NT2/D1 (cell line): ENCODE measurements at regions not wholly inside any gene's neighbourhood (a gene's known extent, or its start where the extent isn't known, plus 50 kb on each side); places are given as distances from the start of the nearest gene placed in this dataset.
"Not testable (repeated sequence)": the region's sequence is repeated elsewhere in the genome, so short reads cannot be mapped to it uniquely, and the experiment has no call there.

Experiments used
- DNase-seq: peaks from one replicate; pipeline ENCODE4 v3.0.0-alpha.2; 2011; ENCODE audit warnings: low read depth, low spot score
- H3K27me3 ChIP-seq: 2 replicates; pipeline ENCODE4 v1.6.0; 2011; ENCODE audit warnings: mild to moderate bottlenecking; ENCODE audit not compliant: insufficient read length, insufficient read depth
- H3K36me3 ChIP-seq: 2 replicates; pipeline ENCODE4 v1.6.1; 2011; ENCODE audit warnings: mild to moderate bottlenecking, low read length, mixed read lengths; ENCODE audit not compliant: insufficient read depth, insufficient read length
- H3K4me1 ChIP-seq: 2 replicates; pipeline ENCODE4 v1.5.1; 2011; ENCODE audit not compliant: insufficient read depth, insufficient read length
- H3K4me3 ChIP-seq: 2 replicates; pipeline ENCODE4 v1.5.1; 2011; ENCODE audit warnings: low read depth; ENCODE audit not compliant: insufficient read length
- H3K9ac ChIP-seq: 2 replicates; pipeline ENCODE4 v1.6.0; 2011; ENCODE audit warnings: low read depth; ENCODE audit not compliant: insufficient read length
- H3K9me3 ChIP-seq: 2 replicates; pipeline ENCODE4 v1.5.1; 2011; ENCODE audit warnings: mild to moderate bottlenecking, low read length; ENCODE audit not compliant: insufficient read depth
- SUZ12 ChIP-seq: IDR thresholded peaks from 2 replicates; pipeline ENCODE4 v1.6.1; 2011; ENCODE audit not compliant: insufficient read length, insufficient read depth; ENCODE audit errors: extremely low read depth
- YY1 ChIP-seq: IDR thresholded peaks from 2 replicates; pipeline ENCODE4 v1.6.1; 2011; ENCODE audit not compliant: insufficient read length, insufficient read depth
- ZNF274 ChIP-seq: IDR thresholded peaks from 2 replicates; pipeline ENCODE4 v1.6.1; 2011; ENCODE audit warnings: mild to moderate bottlenecking, low read depth, low read length

DNA sequence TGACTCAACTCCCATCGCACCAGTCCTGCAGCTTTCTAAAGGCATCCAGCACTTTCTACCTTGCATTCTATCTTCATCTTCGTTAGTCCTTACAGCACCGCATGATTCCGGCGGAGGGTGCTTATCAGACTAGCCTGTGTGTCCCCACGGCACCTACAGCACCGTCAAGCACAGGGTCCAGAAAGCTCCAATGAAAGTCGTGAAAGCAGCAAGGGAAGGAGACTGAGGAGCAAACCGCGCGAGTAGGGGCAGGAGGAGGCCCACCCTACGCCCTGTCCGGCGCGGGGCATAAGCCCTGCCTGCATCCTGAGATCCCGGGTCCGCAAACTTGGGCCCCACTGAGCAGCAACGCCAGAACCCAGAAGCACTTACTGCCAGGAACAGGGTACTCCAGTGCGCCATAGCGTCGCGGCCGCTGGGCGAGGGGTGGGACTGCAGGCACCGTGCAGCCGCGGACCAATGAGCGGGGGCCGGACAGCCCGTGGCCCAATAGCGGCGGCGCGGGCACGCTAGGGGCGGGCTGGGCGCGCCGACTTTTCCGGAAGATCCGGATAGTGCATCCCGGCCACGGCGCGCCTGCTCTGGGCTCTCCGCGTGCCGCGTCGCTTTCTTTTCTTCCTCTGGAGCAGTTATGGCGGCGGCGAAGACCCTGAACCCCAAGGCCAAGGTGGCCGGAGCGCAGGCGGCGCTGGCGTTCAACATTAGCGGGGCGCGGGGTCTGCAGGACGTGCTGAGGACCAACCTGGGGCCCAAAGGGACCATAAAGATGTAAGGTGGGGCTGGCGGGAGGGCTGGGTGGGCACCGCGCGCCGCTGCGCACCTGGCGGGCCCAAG, 122.1 kb upstream of the VKORC1L1 start:
- Histone ChIP-seq H3K27me3 (no peaks in the 10 kb centered on the region), H3K9me3 (no peaks in the 10 kb centered on the region), H3K36me3 (peaks cover 38% of the 10 kb centered on the region), H3K4me3 (peak overlapping the region; percentile 100), H3K4me1 (peaks cover 4% of the 10 kb centered on the region), H3K9ac (peak overlapping the region; percentile 100)
- DNase-seq, result peak; percentile 92
- no peak for TF ChIP-seq YY1
- TF ChIP-seq ZNF274, result no peak
- TF ChIP-seq SUZ12, result no peak

DNA sequence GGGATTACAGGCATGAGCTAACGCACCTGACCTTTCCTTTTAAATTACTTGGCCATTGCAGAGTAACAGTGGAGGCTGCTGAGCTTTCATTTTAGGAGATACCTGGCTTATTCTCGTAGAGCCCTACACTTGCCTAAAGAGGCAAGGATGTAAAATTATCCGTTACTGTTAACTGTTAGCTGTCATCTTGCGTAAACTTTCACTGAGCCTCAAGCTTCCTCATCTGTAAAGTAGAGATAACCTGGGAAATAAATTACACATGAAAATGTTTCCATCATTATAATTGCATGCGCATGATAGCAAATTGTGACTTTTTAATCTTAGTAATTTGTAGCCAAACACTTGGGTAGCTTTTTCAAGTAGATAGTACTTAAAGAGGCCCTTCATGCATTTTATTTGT, 118.8 kb upstream of the VKORC1L1 start:
- not testable (repeated sequence) for H3K4me1 ChIP-seq, H3K27me3 ChIP-seq, H3K9me3 ChIP-seq, H3K4me3 ChIP-seq, DNase-seq, H3K9ac ChIP-seq
- peaks cover 45% of the 10 kb centered on the region for H3K36me3 ChIP-seq

DNA sequence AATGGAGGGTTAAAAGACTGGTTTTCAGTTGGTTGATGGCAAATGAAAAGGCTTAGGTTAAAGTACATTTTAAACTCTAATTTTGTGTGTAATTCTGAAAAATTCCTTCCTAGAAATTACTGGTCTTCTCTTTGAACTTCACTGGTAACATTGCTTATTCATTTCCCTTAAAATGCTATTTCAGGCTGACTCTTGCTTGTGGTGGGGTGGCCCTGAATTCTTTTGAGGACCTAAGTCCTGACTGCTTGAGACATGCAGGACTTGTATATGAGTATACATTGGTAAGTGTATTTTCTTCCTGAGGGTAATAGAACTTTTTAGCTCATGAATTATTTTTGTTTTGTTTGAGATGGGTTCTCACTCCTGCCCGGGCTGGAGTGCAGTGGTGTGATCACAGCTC, 113.9 kb upstream of the VKORC1L1 start:
- not testable (repeated sequence) for H3K9ac ChIP-seq, DNase-seq, H3K4me1 ChIP-seq, H3K4me3 ChIP-seq, H3K9me3 ChIP-seq, H3K27me3 ChIP-seq
- H3K36me3 ChIP-seq, result peaks cover 34% of the 10 kb centered on the region

DNA sequence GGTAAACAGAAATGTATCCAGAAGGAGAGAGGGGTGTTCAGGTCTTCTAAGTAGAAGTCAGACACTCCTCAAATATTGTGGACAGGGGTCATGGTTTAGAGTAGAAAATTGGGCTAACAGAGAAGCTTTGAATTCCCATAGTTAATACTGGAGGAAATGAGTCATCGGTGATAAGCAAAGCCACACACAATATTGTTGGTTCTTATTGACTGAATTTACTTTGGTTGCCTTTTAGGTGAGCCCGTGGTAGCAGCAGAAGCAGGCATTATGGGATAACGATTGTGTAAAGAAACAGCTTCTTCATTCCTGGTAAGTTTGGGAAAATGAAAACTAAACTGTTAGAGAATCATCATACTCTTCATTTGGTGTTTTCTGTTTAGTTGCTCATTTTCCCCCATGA, 110.2 kb upstream of the VKORC1L1 start:
- not testable (repeated sequence) for H3K4me3 ChIP-seq, H3K4me1 ChIP-seq, H3K9ac ChIP-seq, H3K27me3 ChIP-seq, DNase-seq, H3K9me3 ChIP-seq
- H3K36me3 ChIP-seq, result peaks cover 12% of the 10 kb centered on the region

DNA sequence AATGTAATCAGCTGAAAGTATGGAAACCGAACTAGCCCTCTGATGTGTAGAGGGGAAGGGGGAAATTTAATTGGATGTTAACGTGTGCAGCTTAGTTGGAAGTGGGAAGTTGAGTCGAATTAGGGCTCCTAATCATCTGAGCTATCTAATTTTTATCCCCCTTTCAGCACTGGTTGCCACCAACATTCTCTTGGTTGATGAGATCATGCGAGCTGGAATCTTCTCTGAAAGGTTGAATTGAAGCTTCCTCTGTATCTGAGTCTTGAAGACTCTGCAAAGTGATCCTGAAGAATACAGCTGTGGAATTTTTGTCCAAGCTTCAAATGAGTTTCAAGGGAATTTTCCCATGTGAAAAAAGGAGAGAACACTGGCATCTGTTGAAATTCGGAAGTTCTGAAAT, 109.8 kb upstream of the VKORC1L1 start:
- DNase-seq, H3K9ac ChIP-seq, H3K27me3 ChIP-seq, H3K4me3 ChIP-seq, H3K4me1 ChIP-seq, H3K9me3 ChIP-seq: not testable (repeated sequence)
- peaks cover 12% of the 10 kb centered on the region for H3K36me3 ChIP-seq

DNA sequence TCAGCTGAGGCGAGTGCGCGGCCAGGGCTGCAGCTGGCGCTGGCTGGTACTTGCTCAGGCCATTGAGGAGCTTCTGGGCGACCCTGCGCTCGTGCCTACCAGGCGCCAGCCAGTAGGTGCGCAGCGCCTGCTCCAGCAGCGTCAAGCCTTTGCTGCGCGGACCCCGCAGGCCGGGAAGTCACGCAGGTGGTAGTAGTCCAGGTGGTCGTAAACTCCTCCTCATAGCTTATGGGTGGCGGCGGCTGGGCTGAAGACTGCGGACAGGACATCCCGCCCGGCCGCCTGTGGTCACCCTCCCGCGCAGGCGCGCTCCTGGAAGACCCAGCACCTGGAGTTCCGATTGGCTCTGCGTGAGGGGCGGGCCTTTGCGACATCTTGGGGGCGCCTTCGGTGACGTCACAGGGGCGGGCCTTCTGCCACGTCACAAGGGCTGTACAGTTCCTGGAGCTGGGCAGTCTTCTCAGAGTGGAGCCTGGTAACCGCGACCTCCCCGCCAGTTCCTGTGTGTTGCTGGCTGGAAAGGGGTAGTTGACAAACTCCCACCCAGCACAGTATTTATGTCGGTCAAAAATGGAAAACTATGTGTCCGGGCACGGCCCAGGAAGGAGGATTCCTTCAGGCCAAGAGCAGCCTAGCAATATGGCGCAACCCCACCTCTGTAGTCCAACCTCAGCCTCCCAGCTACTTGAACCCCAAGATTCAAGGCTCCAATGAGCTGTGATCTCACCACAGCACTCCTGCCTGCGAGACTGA, 102.2 kb upstream of the VKORC1L1 start:
- H3K9me3 ChIP-seq, H3K27me3 ChIP-seq, H3K36me3 ChIP-seq, H3K4me1 ChIP-seq: not testable (repeated sequence)
- DNase-seq, result peak; percentile 77
- Histone ChIP-seq H3K9ac (peak overlapping the region; percentile 89), H3K4me3 (peak overlapping the region; percentile 78)

DNA sequence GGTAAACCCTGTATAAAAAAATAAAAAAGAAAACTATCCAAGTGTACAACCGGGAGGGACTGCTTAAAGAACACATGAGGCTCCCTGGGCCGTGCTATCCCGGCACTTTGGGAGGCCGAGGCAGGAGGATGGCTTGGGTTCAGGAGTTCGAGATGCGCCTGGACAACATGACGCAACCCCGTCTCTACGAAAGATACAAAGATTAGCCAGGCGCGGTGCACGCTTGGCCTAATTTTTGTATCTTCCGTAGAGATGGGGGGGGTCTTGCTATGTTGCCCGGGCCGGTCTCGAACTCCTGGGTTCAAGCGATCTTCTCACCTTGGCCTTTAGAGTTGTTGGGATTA, 101.7 kb upstream of the VKORC1L1 start:
- H3K4me3 ChIP-seq, H3K9me3 ChIP-seq, H3K9ac ChIP-seq, H3K4me1 ChIP-seq, H3K36me3 ChIP-seq, DNase-seq, H3K27me3 ChIP-seq: not testable (repeated sequence)

DNA sequence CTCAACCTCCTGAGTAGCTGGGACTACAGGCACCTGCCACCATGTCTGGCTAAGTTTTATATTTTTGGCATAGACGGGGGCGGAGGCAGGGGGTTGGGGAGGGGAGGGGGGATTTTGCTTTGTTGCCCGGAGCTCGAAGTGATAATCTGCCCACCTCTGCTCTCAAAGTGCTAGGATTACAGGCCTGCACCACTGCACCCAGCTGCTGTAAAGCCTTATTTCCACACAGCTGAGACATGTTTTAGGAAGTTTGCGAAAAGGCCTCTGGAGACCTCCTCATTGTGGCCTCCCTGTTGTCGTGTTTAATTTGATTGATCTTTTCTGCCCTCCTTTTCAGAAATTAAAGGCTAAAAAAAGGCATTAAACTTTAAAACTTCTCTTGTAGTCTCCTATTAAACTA, 96.2 kb upstream of the VKORC1L1 start:
- not testable (repeated sequence) for DNase-seq, H3K9me3 ChIP-seq

DNA sequence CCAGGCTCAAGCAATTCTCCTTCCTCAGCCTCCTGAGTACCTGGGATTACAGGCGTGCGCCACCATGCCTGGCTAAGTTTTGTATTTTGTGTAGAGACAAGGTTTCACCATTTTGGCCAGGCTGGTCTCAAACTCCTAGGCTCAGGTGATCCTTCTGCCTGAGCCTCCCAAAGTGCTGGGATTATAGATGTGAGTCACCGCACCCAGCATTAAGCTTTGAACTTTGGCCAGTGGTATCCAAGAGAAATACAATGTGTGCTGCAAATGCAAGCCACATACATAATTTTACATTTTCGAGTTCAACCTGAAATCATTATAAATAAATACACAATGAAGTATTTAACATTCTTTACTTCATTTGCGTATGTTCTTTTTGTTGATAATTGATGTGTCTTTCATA, 82.9 kb upstream of the VKORC1L1 start:
- not testable (repeated sequence) for DNase-seq, H3K9me3 ChIP-seq, H3K9ac ChIP-seq, H3K27me3 ChIP-seq, H3K36me3 ChIP-seq, H3K4me3 ChIP-seq, H3K4me1 ChIP-seq

More for the DNA sequence above, 96.2 kb upstream of the VKORC1L1 start:
- H3K27me3 ChIP-seq, H3K4me3 ChIP-seq, H3K9ac ChIP-seq, H3K4me1 ChIP-seq, H3K36me3 ChIP-seq: not testable (repeated sequence)

DNA sequence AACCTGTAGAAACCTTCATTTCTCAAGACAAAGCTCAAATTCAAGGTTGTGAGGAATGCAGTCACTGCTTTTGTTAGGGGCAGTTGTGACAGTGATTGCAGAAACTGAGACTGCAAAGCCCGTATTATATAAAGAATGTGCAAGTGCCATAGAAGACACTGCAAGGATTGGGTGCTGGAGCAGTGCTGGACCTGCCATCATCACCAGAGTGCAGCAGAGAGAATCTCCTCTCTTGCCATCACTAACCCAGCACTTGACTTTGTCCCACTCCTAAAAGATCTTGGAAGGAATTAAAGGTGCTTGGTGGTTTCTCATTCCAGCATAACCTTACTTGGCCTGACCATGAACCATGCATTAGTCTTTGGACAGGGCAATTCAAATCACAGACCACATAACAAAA, 81.1 kb upstream of the VKORC1L1 start:
- DNase-seq, H3K4me3 ChIP-seq, H3K4me1 ChIP-seq, H3K9ac ChIP-seq, H3K36me3 ChIP-seq, H3K27me3 ChIP-seq, H3K9me3 ChIP-seq: not testable (repeated sequence)

DNA sequence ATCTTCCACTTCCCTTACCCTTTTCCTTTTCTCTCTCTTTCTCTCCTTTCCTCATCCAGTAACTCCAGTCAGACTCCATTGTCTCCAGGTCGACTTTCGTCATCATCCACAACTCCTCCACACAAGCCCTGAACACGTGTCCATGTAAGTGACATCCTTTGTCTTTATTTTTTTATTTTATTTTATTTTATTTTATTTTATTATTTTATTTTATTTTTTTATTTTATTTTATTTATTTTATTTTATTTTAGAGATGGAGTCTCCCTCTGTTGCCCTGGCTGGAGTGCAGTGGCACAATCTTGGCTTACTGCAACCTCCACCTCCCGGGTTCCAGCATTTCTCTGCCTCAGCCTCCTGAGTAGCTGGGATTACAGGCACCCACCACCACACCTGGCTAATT, 80.1 kb upstream of the VKORC1L1 start:
- H3K4me3 ChIP-seq, DNase-seq, H3K36me3 ChIP-seq, H3K9ac ChIP-seq, H3K27me3 ChIP-seq, H3K9me3 ChIP-seq, H3K4me1 ChIP-seq: not testable (repeated sequence)
